Activated CD8-positive, alpha-beta T cell treated with anti-CD3 and anti-CD28 coated beads for 36 hours (primary cell): ENCODE measurements at regions not wholly inside any gene's neighbourhood (a gene's known extent, or its start where the extent isn't known, plus 50 kb on each side); places are given as distances from the start of the nearest gene placed in this dataset.

Experiments used
- ATAC-seq: fragments of 200-7000 bp; cut with Tn5 transposase; one replicate; pipeline ENCODE4 v1.10.0; 2021; ENCODE audit warnings: mild to moderate bottlenecking, moderate library complexity
- CTCF ChIA-PET: fragments of 350-600 bp; sonication (Branson Sonifier 250); formaldehyde crosslinking; loops from one replicate; lab custom pipeline; 2021; ENCODE audit warnings: antibody characterized with exemption; lab: Charles Lee
- POLR2A ChIA-PET: fragments of 350-600 bp; sonication (Branson Sonifier 250); formaldehyde crosslinking; loops from one replicate; lab custom pipeline; 2021; ENCODE audit warnings: antibody characterized with exemption; lab: Charles Lee
- DNase-seq: peaks from one replicate; pipeline ENCODE4 v3.0.0-alpha.2; 2020
- H3K27ac Mint-ChIP-seq: one replicate; pipeline ENCODE4 v1.8.0; 2021; ENCODE audit warnings: mild to moderate bottlenecking, mixed read lengths
- H3K27me3 Mint-ChIP-seq: one replicate; pipeline ENCODE4 v1.8.0; 2021; ENCODE audit warnings: mixed read lengths
- H3K36me3 Mint-ChIP-seq: one replicate; pipeline ENCODE4 v1.8.0; 2021; ENCODE audit warnings: low read depth, mixed read lengths
- H3K4me1 Mint-ChIP-seq: one replicate; pipeline ENCODE4 v1.8.0; 2021; ENCODE audit warnings: low read depth, mixed read lengths
- H3K4me3 Mint-ChIP-seq: one replicate; pipeline ENCODE4 v1.8.0; 2021; ENCODE audit warnings: mild to moderate bottlenecking, moderate library complexity, mixed read lengths
- H3K9me3 Mint-ChIP-seq: one replicate; pipeline ENCODE4 v1.8.0; 2021; ENCODE audit warnings: mixed read lengths
- intact Hi-C: fragments of 100-400 bp; cut with micrococcal nuclease; formaldehyde crosslinking; loops from one replicate; pipeline ENCODE4 v1.10.0; 2022
- TF ChIP-seq, protein P1 (sequence below): fragments of 200-600 bp; IDR thresholded peaks from one replicate; pipeline ENCODE4 v1.8.0; 2022; ENCODE audit warnings: antibody characterized with exemption, mild to moderate bottlenecking

DNA sequence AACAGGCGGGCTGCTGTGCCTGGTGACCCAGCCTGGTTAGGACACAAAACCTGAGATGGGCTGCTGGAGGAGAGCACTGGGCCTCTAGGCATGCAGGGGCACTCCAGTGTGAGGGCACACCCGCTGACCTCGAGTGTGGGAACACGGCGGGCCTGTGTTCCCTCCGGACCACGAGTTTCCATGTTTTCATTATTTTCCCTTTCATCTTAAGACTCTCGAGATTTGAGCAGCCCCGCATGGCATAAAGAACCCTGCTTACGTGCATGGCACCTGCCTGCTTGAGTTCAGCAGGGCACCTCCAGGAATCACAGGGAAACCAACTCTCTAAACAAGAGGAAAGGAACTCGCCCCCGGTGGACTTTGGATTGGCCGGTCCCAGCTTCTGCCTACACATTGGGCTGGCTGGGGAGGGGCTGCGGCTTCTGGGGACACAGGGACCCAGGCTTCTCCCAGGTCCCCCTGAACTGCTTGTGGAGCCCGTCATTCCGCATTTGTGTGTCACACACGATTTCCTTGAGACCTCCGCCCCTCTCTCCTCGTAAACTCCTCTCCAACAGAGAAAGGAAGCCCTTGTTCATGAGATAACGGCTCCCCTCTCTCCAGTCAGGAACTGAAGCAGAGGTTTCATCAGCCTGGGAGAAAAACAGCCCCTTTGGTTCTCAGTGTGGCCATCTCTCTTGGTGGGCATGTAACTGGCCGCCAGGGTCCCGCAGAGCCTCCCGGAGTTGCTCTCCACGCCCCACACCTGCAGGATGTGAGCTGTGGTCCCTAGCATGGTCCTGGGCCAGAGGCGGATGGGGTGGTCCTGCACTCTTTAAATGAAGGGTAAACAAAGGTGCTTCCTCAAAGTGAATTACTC lies 181.8 kb downstream of the TTLL2 start:
- H3K9me3 Mint-ChIP-seq = no peaks in the 10 kb centered on the region
- no peaks in the 10 kb centered on the region for H3K36me3 Mint-ChIP-seq
- CTCF ChIA-PET = no interaction called here
- POLR2A ChIA-PET = no interaction called here
- intact Hi-C loops = no loop called here
- DNase-seq (no peak), ATAC-seq (no peak)
- peaks cover 3% of the 10 kb centered on the region for H3K27me3 Mint-ChIP-seq
- TF ChIP-seq, protein P1, sequence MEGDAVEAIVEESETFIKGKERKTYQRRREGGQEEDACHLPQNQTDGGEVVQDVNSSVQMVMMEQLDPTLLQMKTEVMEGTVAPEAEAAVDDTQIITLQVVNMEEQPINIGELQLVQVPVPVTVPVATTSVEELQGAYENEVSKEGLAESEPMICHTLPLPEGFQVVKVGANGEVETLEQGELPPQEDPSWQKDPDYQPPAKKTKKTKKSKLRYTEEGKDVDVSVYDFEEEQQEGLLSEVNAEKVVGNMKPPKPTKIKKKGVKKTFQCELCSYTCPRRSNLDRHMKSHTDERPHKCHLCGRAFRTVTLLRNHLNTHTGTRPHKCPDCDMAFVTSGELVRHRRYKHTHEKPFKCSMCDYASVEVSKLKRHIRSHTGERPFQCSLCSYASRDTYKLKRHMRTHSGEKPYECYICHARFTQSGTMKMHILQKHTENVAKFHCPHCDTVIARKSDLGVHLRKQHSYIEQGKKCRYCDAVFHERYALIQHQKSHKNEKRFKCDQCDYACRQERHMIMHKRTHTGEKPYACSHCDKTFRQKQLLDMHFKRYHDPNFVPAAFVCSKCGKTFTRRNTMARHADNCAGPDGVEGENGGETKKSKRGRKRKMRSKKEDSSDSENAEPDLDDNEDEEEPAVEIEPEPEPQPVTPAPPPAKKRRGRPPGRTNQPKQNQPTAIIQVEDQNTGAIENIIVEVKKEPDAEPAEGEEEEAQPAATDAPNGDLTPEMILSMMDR = no peak
- no peaks in the 10 kb centered on the region for H3K4me1 Mint-ChIP-seq
- H3K27ac Mint-ChIP-seq = no peak overlapping the region
- no peak overlapping the region for H3K4me3 Mint-ChIP-seq

DNA sequence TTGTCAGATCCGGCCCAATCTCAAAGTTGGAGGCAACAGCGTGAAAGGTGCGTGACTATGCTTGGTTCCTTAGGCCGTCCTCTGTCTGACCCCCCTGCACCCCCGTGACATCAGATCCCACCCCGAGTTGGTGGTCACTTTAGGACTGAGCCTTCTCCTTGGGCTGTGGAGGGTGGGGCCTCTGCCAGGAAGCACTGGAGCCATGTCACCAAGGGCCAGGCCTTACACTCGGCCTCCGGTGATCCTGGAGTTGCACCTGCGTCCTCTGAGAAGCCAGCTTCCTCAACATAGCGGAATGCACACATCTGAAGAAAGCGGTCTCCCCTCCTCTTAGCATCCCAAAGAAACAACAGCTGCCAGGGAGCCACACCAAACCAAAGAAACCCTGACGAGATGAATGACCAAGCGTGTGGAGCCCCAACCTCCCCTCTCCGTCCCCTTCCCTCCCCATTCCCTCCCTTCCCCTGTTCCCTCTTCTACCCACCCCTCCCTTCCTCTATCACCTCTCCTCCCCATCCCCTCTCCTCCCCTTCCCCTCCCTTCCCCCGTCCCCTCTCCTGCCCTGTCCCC lies 182.6 kb downstream of the TTLL2 start:
- no peaks in the 10 kb centered on the region for H3K9me3 Mint-ChIP-seq
- no peak overlapping the region for H3K27ac Mint-ChIP-seq
- ATAC-seq (no peak), DNase-seq (no peak)
- no peaks in the 10 kb centered on the region for H3K36me3 Mint-ChIP-seq
- H3K4me3 Mint-ChIP-seq = no peak overlapping the region
- intact Hi-C loops = no loop called here
- ChIA-PET CTCF (no interaction called here), POLR2A (no interaction called here)
- H3K27me3 Mint-ChIP-seq = peaks cover 3% of the 10 kb centered on the region
- TF ChIP-seq, protein P1 = no peak
- no peaks in the 10 kb centered on the region for H3K4me1 Mint-ChIP-seq

DNA sequence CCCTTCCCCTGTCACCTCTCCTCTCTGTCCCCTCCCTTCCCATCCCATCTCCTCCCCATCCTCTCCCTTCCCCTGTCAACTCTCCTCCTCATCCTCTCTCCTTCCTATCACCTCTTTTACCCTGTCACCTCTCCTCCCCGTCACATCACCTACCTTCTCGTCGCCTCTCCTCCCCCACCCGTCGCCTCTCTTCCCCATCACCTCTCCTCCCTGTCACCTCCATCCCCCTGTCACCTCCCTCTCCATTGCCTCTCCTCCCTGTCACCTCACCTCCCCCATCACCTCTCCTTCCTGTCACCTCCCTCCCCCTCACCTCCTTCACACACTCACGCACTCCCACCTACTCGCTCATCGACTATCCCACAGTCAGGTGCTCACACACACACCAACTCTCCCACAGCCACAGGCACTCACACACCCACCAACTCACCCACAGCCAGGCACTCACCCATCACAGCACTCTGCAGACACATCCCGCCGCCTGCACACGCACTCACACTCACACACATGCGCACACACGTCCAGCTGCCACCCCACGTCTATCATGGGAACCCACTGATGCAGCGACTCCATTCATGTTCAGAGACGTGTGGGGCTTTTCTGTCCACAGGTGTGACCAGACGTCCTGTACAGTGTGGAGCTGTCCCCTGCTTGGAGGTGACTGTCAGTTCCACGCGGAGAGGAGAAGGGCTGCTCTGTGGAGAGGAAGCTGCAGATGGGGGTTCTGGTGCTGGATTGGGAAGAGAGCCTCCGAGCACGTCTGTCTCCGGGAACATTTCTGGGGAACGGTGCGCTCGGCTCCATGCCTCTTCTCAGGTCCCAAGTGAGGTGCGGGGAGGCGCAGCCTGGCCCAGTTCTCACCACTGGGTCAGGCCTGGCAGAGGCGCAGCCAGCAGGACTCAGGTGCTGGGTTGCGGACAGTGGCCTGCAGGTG lies 184.3 kb downstream of the TTLL2 start:
- no peaks in the 10 kb centered on the region for H3K9me3 Mint-ChIP-seq
- no peak overlapping the region for H3K4me3 Mint-ChIP-seq
- no peak for ATAC-seq
- peaks cover 10% of the 10 kb centered on the region for H3K27me3 Mint-ChIP-seq
- intact Hi-C loops = no loop called here
- no peak overlapping the region for H3K27ac Mint-ChIP-seq
- no peaks in the 10 kb centered on the region for H3K36me3 Mint-ChIP-seq
- H3K4me1 Mint-ChIP-seq = no peaks in the 10 kb centered on the region
- TF ChIP-seq, protein P1 = no peak
- ChIA-PET POLR2A (no interaction called here), CTCF (no interaction called here)
- DNase-seq = no peak

DNA sequence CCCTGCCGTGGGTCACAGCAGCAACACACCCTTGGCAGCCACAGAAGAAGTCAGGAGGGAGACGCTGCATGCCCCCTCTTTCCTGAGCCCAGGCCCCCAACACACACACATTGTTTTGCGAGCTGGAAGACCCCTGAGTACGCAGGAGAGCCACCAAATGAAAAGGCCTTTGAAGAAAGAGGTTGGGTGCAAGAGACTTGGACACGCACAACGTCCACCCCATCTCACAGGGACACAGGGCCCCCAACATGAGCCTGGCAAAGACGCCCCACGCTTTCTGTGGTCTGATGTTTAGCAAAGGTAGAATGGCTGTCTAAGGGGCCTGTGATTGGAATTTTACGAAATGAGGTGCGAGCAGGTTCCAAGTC lies 185.0 kb downstream of the TTLL2 start:
- POLR2A ChIA-PET = no interaction called here
- H3K4me3 Mint-ChIP-seq = no peak overlapping the region
- DNase-seq (no peak), ATAC-seq (no peak)
- TF ChIP-seq, protein P1 = no peak
- H3K27ac Mint-ChIP-seq = no peak overlapping the region
- no peaks in the 10 kb centered on the region for H3K4me1 Mint-ChIP-seq
- CTCF ChIA-PET = no interaction called here
- H3K9me3 Mint-ChIP-seq = no peaks in the 10 kb centered on the region
- intact Hi-C loops = no loop called here
- no peaks in the 10 kb centered on the region for H3K36me3 Mint-ChIP-seq
- peaks cover 10% of the 10 kb centered on the region for H3K27me3 Mint-ChIP-seq
